KMS-11 (cell line): ENCODE measurements at regions not wholly inside any gene's neighbourhood (a gene's known extent, or its start where the extent isn't known, plus 50 kb on each side); places are given as distances from the start of the nearest gene placed in this dataset.

ENCODE experiments used
- H2AFZ ChIP-seq: fragments of 200-600 bp; sonication (generic); 2 replicates; pipeline ENCODE4 v1.6.1; 2016; ENCODE audit warnings: antibody characterized with exemption, mixed run types, low read depth
- H3K27ac ChIP-seq: fragments of 200-600 bp; sonication (generic); 2 replicates; pipeline ENCODE4 v1.6.1; 2016; ENCODE audit warnings: mild to moderate bottlenecking, mixed run types
- H3K27me3 ChIP-seq: fragments of 200-600 bp; sonication (generic); 2 replicates; pipeline ENCODE4 v1.6.1; 2017; ENCODE audit warnings: mild to moderate bottlenecking, low read depth, mixed run types, moderate library complexity; ENCODE audit not compliant: insufficient read depth
- H3K36me3 ChIP-seq: fragments of 200-600 bp; sonication (generic); 2 replicates; pipeline ENCODE4 v1.6.1; 2017; ENCODE audit warnings: mild to moderate bottlenecking, mixed run types; ENCODE audit not compliant: insufficient read depth
- H3K4me1 ChIP-seq: fragments of 200-600 bp; sonication (generic); 2 replicates; pipeline ENCODE4 v1.6.1; 2016; ENCODE audit warnings: mild to moderate bottlenecking, low read depth, mixed run types; ENCODE audit not compliant: poor library complexity, severe bottlenecking
- H3K4me2 ChIP-seq: fragments of 200-600 bp; sonication (generic); 2 replicates; pipeline ENCODE4 v1.7.0; 2016; ENCODE audit warnings: mild to moderate bottlenecking, mixed run types
- H3K4me3 ChIP-seq: fragments of 200-600 bp; sonication (generic); IDR thresholded peaks from 2 replicates; pipeline ENCODE4 v1.6.1; 2017; ENCODE audit warnings: low read depth, low read length, mixed read lengths; ENCODE audit not compliant: insufficient read depth
- H3K79me2 ChIP-seq: fragments of 200-600 bp; sonication (generic); 2 replicates; pipeline ENCODE4 v1.6.1; 2016; ENCODE audit warnings: low read depth, mixed run types; ENCODE audit not compliant: insufficient read depth
- H3K9ac ChIP-seq: fragments of 200-600 bp; sonication (generic); 2 replicates; pipeline ENCODE4 v1.6.1; 2016; ENCODE audit warnings: mild to moderate bottlenecking, mixed run types
- H4K20me1 ChIP-seq: fragments of 200-600 bp; sonication (generic); 2 replicates; pipeline ENCODE4 v1.6.1; 2016; ENCODE audit warnings: mild to moderate bottlenecking, mixed run types; ENCODE audit not compliant: insufficient read depth
- CTCF ChIP-seq: fragments of 200-600 bp; sonication (generic); conservative IDR thresholded peaks from 2 replicates; pipeline ENCODE4 v1.6.1; 2017; ENCODE audit warnings: low read depth, mild to moderate bottlenecking, antibody characterized with exemption, low read length, moderate library complexity, mixed read lengths

GRCh38 chr9:103116246-103116645, 121.1 kb downstream of the CYLC2 start:
- Histone ChIP-seq H4K20me1 (no peaks in the 10 kb centered on the region), H3K27ac (no peak overlapping the region), H3K4me2 (no peak overlapping the region), H3K79me2 (no peaks in the 10 kb centered on the region), H3K9ac (no peak overlapping the region), H2AFZ (no peak overlapping the region), H3K4me1 (no peaks in the 10 kb centered on the region), H3K4me3 (no peak overlapping the region), H3K36me3 (no peaks in the 10 kb centered on the region), H3K27me3 (no peaks in the 10 kb centered on the region)
- no peak for TF ChIP-seq CTCF

GRCh38 chr9:103126494-103126893, 131.4 kb downstream of the CYLC2 start:
- TF ChIP-seq CTCF = no peak
- no peaks in the 10 kb centered on the region for H4K20me1 ChIP-seq
- no peak overlapping the region for H2AFZ ChIP-seq
- H3K27me3 ChIP-seq = no peaks in the 10 kb centered on the region
- no peak overlapping the region for H3K9ac ChIP-seq
- no peak overlapping the region for H3K4me3 ChIP-seq
- no peak overlapping the region for H3K27ac ChIP-seq
- no peak overlapping the region for H3K4me2 ChIP-seq
- H3K4me1 ChIP-seq = no peaks in the 10 kb centered on the region
- H3K79me2 ChIP-seq = no peaks in the 10 kb centered on the region
- no peaks in the 10 kb centered on the region for H3K36me3 ChIP-seq

GRCh38 chr9:103139891-103140290, 144.8 kb downstream of the CYLC2 start:
- H2AFZ ChIP-seq = no peak overlapping the region
- H3K4me1 ChIP-seq = no peaks in the 10 kb centered on the region
- H3K9ac ChIP-seq = no peak overlapping the region
- H3K36me3 ChIP-seq = no peaks in the 10 kb centered on the region; the same call in 1 of the 2 replicates
- no peak overlapping the region for H3K27ac ChIP-seq
- H3K27me3 ChIP-seq = no peaks in the 10 kb centered on the region
- H3K4me3 ChIP-seq = no peak overlapping the region
- H4K20me1 ChIP-seq = no peaks in the 10 kb centered on the region
- no peak overlapping the region for H3K4me2 ChIP-seq
- H3K79me2 ChIP-seq = no peaks in the 10 kb centered on the region
- no peak for TF ChIP-seq CTCF

- Histone ChIP-seq H3K36me3 (no peaks in the 10 kb centered on the region), H3K4me2 (no peak overlapping the region), H3K27me3 (no peaks in the 10 kb centered on the region), H3K9ac (no peak overlapping the region), H3K27ac (no peak overlapping the region), H4K20me1 (no peaks in the 10 kb centered on the region), H3K4me3 (no peak overlapping the region), H3K4me1 (no peaks in the 10 kb centered on the region), H2AFZ (no peak overlapping the region), H3K79me2 (no peaks in the 10 kb centered on the region)
- no peak for TF ChIP-seq CTCF
Observed at GRCh38 chr9:103152473-103152872, 157.3 kb downstream of the CYLC2 start.

GRCh38 chr9:103167530-103167929, 172.4 kb downstream of the CYLC2 start:
- Histone ChIP-seq H3K4me3 (no peak overlapping the region), H3K4me1 (no peaks in the 10 kb centered on the region), H3K79me2 (no peaks in the 10 kb centered on the region), H4K20me1 (no peaks in the 10 kb centered on the region), H3K27me3 (no peaks in the 10 kb centered on the region), H3K36me3 (no peaks in the 10 kb centered on the region), H3K27ac (no peak overlapping the region), H2AFZ (no peak overlapping the region), H3K9ac (no peak overlapping the region), H3K4me2 (no peak overlapping the region)
- no peak for TF ChIP-seq CTCF
